T-helper 2 cell (primary cell): ENCODE measurements at regions not wholly inside any gene's neighbourhood (a gene's known extent, or its start where the extent isn't known, plus 50 kb on each side); places are given as distances from the start of the nearest gene placed in this dataset.
A peak's percentile ranks its signal among the peaks of the same experiment; 100 is the strongest.

Experiments
- DNase-seq, 5 experiments: peaks; one replicate each; pipeline versions ENCODE4 v3.0.0 to v3.0.0-alpha.2; 2012 to 2022

DNA sequence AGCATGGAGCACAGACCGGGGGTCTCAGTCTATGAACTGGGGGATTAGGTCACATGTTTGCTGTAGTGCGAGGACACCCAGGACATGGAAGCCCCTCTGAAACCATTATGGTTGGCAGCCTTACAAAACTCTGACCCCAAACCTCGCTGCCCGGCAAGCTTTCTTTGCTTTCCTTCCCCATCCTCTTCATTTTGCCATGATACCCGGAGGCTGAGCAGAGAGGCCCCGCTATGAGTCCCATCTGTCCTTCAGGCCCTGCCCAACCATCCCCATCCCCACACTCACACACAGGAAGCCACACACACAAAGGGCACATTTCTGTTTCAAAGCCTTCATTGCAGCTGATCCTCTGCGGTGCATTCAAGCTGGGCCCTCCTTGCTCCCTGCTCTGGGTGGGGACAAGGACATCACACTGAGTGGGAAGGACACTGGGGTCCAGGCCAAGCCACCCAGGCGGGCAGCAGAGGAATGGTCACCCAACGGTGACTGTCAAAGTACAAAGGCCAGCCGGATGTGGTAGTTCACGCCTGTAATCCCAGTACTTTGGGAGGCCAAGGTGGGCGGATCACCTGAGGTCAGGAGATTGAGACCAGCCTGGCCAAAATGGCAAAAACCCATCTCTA lies 176.5 kb downstream of the CTTN start:
- DNase-seq, result no peak

DNA sequence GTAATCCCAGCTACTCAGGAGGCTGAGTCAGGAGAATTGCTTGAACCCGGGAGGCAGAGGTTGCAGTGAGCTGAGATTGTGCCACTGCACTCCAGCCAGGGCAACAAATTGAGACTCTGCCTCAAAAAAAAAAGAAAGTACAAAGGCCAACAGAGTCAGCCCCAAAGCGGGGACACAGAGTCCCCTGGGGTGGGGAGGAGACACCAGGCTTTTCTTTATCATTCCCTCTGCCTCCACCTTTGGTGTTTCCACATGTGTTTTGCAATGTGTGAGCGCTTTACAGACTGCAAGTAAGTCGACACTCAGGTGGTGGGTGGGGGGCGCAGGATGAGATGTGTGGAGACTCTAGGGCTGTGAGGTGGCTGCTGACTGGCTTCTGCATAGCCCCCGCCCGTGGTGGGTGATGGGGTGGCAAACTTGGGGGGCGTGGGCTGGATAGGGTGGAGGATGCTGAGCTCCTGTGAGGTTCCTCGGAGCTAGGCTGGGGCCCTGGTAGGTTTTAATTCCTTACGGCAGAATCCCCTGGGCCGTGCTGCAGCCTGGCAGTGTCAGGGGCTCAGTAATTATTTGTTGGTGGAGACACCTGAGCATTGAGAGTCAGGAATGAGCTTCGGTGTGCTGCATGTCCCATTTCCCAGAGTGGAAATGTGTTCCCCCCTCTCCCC lies 177.2 kb downstream of the CTTN start:
- no peak for DNase-seq

DNA sequence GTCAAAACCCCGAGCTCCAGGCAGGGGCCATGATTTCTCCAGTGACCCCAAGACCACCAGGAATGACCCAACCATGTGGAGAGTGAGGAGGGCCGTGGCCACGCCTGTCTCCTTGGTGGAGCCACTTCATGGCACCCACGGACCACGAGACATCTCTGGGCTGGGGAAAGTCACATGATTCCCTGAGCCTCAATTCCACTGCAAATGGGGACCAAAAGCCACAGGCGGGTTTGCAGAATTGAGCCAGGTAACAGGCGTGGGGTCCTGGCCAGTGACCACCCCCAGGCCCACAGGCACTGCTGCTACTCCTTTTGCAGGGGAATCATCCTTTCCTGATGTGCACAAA lies 178.9 kb downstream of the CTTN start:
- no peak for DNase-seq

DNA sequence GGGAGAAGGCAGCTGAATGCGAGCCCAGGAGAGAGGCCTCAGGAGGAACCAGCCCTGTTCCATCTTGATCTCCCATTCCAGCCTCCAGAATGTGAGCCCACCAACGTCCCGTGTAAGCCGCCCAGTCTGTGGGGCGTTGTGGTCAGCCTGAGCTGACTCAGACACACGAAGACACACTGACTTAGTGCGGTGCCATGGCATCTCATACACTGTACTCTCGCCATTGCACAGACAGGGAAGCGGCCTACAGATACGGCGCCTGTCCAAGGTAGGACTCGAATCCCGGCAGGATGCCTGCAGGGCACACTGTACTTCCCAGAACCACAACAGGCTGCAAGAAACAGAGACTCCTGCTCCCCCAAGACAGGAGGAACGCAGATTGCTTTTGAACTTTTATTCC lies 179.6 kb downstream of the CTTN start:
- no peak for DNase-seq

DNA sequence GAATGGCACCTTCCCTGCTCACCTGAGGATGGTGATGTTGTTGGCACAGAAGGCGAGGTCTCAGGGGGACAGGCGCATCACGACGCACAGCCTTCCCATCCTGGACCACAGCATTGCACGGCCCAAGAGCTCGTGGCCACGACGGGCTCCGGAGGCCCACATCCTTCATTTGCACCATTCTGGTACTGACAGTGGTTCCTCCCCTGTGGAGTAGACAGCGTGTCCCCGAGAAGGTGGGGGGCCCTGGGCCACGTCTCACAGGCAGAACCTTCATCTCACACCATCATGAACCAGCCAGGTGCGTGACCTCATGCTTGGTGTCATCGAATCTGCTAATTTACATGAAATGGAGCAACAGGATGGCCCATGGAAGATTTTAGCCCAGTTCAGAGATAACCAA lies 180.0 kb downstream of the CTTN start:
- DNase-seq, result no peak

DNA sequence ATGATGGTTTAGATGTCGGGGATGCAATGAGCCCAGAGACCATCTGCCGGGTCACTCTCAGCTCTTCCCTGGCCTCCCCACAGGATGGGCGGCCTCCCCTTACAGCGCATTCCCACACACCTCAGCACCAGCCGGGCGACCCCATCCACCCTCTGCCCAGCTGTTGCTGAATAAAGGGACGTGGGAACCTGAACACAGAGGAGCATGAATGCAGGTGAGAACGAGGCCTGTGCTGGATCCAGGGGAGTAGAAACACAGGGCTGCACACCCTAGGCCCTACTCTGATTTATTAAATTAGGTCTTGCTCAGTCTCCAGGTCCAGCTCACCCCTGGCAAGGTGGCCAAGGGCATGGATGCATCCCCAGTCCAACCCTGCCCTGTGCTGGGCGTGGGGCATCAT lies 180.5 kb downstream of the CTTN start:
- DNase-seq, result no peak

DNA sequence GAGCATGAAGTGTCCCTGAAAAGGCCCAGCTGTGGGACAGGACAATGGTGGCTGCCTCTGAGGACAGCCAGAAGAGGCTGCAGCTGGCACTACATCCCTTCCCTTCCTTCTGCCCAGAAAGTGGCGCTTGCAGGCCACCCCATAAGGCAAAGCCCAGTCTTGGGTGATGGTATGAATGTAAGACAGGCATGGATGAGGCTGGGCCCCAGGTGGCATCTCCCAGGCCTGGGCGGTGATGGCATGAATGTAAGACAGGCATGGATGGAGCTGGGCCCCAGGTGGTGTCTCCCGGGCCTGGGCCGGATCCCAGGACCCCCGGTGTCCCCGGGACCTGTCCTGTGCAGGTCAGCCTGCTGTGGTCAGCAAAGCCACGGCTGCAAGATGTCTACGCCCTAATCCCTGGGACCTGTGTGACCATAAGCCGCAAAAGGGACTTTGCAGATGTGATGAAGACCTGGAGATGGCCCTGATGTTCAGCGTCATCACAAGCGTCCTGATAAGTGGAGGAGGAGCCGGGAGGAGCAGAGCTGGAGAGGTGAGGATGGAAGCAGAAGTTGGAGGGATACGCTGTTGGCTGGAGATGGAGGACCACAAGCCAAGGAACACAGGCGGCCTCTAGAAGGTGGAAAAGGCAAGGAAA lies 181.1 kb downstream of the CTTN start:
- no peak for DNase-seq

DNA sequence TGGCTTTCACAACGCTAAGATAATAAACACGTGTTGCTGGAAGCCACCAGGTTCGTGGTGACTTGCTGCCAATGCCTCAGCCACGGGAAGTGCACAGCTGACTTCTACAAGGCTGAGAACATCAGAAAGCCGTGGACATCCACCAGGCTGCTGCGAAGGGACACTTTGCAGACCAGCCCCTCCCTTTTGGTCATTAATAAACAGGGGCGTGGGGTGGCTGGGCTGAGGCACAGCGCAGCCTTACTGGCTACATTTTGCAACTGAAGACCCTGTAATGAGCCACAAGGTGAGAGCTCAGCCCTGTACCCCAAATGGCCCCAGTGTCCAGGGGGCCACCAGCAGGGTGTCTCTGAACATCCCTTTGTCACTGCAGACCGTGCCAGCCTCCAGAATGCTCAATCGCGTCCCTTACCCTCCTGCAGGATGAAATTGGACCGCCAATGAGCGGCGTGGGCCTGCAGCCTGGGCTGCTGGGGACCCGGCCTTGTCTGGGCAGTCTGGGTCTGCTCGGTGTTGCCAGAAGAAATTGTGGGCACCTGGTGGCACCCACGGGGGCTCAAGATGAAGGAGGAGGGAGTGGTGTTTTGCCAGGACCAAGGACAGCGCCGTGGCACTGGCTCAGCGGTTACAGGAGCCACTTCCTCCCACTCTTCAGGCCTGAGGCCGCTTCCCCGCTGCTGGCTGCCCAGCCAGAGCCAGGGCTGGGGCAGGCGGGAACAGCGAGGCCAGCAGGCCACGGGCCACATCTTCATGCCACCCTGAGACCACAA lies 181.9 kb downstream of the CTTN start:
- no peak for DNase-seq

DNA sequence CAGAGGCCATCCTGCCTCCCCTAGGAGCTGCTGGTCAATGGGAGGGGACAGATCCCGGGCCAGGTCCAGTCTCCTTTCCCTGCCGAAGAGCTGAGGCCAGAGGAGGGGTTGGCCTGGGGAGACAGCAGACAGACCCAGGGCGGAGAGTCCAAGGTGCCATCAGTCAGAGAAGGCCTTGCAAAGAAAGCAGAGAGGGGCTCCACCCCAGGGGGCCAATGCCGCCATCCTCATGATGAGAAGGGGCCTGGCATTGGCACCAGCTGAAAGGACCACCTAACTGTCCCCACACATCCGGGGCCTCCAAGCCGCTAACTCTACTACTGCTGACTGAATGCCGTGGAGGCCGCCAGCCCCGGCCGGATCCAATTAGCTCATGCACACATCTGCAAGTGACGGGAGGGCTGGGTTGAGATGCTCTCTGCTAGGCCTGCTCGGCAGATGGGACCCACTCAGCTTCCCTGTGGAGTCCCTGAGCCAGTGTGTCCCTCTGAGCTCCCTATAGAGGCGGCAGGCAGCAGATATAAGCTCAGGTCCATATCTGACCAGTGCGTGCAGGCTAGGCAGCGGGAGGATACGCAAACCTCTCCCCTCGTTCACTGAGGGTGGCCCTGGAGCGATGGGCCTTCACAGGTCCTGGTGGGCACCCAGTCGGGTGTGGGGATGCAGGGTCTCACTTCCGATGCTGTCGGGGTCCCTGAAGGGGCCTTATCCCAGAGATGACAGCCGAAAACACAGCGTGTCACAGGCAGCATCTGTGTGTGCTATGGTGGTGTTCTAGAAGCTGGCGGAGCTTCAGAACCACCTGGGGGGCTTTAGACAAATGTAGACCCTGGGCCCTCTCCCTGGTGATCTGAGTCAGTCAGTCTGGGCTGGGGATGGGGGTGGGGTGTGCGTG lies 183.9 kb downstream of the CTTN start:
- peak in 1 of 5 experiments; percentile 6 for DNase-seq

DNA sequence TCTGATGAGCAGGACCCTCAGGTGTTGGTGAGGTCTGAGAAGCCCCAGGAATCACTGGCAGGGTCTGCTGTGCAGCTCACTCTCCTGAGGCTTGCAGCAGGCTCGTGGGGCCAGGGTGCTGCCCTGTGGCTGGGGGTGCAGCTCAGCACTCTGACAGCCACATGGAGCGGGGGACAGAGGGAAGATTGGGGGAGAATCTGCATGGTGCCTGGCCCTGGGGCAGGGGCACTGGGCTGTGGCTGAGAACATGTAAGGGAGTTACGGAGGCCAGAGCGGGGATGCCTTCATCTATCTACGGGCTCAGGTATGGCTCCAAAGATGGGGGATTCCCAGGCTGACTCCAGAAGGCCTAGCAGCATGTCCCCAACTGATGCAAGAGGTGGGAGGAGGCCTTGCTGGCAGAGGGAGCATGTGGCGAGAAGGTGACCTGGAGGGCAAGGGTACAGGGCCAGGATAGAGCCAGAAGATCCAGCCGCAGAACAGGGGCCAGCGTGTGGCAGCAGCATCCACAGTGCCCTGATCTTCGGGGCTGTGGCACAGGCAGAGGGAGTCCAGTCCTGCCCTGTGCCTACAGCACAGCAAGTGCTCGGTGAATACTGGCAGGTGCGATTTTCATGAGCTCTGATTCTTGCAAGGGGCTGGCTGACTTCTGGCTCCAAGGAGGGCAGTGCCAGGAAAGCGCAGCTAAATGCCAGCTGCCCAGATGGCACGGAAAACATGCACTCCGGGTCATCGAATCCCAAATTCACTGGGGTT lies 184.7 kb downstream of the CTTN start:
- DNase-seq, result peak in 1 of 5 experiments; percentile 2

DNA sequence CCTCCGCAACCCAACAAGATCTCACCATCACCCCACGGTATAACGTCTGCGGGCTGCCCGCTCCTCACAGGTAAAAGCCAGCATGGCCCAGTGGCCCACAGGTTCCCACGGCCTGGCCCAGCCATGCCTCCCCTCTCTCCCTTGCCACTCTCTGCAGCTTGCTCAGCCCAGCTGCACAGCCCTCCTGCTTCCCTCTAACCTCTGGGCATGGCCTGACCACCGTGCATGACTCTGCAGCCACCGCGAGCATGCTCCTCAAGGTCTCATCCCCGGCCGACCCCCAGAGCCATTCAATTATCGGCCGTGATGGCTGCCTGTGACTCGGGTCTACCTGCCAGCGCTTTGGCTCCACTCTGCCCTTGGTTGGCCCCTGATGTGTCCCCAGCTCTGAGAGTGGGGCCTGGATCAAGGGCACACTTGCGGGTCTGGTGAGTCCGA lies 185.5 kb downstream of the CTTN start:
- DNase-seq, result peak in 1 of 5 experiments; percentile 4

DNA sequence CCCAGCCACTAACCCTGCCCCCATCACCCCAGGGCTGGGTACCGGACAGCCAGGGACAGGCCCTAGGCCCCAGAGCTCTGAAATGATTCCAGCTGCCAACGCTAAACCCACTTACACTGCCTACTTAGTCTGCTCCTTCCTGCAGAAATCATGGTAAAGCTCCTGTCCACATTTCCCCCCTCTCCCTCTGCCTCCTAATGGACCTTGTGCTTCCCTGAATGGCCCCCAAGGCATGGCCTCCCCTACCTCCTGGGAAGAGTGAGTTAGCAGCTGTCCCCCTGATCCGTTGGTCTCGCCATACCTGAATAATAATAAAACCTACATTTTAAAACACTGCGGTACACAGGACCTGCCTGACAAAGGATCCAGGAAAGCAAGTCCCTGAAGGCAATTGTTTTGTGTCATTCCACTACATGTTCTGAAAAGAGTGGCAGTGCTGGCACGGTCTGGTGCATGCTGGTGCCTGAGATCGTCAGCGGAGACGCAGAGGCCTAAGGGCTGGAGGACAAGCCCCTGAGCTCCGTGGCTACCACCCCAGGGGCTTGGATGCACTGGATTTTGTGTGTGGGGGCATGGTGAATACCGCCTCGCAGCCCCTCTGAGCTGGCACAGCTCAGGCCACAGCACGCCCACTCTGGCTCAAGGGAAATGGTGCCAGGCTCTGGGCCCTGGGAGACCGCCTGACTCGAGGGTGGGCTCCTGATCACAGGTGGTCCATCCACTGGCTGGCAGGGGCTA lies 186.3 kb downstream of the CTTN start:
- DNase-seq, result no peak

DNA sequence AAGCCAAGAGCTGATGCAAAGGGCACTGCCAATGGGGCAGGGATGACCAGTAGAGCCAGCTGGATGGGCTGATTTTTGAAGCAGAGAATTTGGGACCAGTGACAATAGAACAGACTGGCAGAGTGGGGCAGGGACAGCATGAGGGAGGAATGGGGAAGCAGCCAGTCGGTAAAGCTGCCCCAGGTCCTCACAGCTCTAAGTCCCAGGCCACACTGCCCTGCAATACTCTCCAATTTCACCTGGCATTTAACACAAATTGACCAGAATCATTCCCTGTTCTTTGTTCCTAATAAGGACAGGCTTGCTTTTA lies 186.9 kb downstream of the CTTN start:
- DNase-seq, result no peak

DNA sequence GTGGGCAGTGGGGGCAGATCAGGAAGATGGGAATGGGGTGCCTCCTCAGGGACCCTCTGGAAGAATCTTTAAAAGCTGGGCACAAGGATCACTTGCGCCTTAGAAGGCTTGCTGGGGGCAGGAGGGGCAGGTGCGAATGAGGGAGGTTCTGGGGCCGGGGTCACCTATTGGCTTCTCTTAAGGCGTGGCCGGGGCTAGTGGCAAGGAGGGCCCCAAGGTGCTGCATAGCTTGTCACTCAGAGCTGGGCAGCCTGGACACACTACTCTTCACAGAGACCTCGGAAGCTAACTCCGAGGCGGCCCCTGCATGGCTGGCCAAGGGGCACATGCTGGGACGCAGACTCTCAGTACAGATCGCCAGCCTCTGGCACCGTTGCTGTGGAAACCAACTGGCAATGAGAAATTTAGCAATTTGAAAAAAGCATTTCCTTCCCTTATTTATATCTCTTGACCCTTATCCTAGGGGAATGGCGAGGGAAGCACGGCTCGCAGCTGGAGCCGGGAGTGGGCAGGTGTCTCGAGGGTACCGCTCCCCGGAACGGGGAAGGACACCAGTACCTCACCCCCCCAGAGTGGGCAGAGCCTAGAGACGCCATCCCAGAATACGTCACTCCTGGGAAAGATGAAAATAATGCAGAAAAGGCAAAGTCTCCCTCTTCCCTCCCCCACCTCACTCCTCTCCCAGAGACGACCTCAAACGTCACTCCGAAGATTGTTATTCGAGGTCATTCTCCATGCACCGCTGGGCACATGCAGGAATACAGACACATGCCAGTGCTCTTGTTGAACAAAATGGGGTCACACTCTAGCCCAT lies 188.1 kb downstream of the CTTN start:
- peak in 1 of 5 experiments; percentile 3 for DNase-seq

DNA sequence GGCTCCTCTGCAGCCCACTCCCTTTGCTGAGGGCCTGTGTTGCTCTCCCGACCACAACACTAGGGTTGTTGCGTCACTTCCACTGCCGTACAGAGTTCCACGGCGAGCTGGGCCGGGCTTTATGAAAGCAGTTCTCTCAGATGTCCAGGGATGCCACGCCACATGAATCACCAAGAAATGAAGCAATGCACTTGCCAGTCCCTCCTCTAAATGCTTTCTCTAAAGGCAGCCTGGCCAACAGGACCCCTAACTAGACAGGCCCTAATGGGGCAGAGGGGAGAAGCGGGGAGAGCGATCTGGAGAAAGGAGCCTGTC lies 188.7 kb downstream of the CTTN start:
- DNase-seq, result no peak

DNA sequence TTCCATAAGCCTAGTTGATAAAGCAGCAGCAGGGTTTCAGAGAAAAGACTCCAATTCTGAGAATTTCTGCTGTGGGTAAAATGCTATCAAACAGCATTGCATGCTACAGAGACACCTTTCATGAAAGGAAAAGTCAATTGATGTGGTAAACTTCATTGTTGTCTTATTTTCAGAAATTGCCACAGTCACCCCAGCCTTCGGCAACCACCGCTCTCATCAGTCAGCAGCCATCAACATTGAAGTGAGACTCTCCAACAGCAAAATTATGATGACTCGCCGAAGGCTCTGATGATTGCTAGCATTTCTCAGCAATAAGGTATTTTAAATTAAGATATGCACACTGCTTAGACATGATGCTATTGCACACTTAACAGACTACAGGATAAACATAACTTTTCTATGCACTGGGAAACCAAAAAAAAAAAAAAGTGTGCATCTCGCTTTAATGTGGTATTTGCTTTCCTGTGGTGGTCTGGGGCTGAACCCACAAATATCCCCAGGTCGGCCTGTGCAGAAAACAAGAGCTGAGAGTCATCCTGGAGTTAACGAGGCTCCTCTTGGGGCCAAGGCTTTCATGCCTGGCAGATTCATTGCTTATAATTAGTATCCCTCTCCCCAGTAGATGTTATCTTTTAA lies 192.1 kb downstream of the CTTN start:
- DNase-seq, result peak in 1 of 5 experiments; percentile 73

DNA sequence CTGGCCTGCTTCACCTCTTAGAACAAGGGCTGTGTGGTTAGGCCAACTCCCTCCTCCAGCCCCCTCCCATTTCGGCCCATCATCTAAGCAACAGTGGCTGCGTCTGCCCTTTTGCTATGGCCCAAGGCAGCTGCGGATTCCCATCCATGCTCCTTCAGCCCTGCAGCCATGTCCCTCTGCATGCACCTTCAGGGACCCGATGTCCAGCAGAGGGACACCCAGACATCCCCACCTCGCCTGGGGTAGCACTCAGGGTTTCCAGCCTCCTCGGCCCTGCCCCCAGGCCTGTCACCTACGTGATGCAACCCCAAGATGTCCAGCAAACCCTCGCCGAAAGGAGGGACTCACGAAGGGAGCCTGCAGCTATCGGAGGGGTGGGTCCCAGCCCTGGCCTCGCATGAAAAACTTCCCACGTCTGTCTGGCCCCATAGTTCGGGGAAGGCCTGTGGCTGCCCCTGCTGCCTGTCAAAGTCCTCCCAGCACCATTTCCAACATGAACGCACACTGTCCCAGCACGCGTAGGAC lies 194.4 kb downstream of the CTTN start:
- DNase-seq, result no peak

DNA sequence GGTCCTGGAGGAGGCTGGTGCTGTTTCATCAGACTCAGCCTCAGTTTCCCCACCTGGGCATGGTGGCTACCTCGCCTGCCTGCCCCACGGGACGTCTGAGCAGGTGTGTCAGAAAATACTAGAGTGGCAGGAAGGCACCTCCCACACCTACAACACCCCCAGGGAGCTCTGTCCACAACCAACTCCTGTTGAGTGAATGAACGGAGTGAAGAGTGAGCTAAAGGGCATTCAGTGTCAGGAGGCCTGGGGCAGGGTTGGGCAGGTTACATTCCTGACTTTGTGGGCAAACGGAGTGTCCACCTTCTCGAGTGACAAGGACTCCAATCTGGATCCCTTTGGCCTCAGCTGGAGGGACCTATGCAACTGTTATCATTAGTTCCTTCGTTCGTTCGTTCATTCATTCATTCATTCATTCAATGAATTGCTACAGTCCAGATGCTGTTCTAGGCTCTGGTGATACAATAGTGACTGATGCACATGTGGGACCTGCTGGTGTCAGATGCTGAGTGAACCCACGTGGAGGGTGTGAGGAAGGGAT lies 195.2 kb downstream of the CTTN start:
- DNase-seq, result no peak

DNA sequence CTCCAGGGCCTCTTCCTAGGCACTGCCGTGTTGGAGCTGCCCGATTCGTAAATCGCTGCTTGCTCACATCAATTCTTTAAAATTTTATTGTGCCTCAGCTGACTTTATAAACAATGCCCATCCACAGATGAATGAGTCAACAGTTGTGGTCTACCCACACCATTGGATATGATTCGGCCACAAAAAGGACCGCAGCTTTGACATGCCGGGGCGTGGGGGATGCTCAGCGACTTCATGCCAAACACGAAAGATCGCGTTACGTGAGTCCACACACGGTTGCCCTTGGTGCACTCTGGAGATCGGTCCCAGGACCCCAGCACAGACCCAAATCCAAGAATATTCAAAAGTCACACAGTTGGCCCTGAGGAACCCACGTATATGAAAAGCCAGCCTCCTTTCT lies 195.7 kb downstream of the CTTN start:
- DNase-seq, result no peak
